ENCODE measurements at regions not wholly inside any gene's neighbourhood (a gene's known extent, or its start where the extent isn't known, plus 50 kb on each side); places are given as distances from the start of the nearest gene placed in this dataset.
"Not testable (repeated sequence)": the region's sequence is repeated elsewhere in the genome, so short reads cannot be mapped to it uniquely, and the experiment has no call there.

GRCh38 chr21:38097789-38098188 lies 159.0 kb upstream of the KCNJ15 start:
- H3K36me3 ChIP-seq (ENCODE audit: control insufficient read depth, insufficient read depth, low read length): no peaks in the 10 kb centered on the region
- H3K4me3 ChIP-seq (ENCODE audit: extremely low read depth, insufficient read depth, low read length, poor library complexity, severe bottlenecking): no peak overlapping the region
- no peak overlapping the region for H3K27ac ChIP-seq (ENCODE audit: low read depth, low read length, severe bottlenecking)
- no peaks in the 10 kb centered on the region for H3K4me1 ChIP-seq (ENCODE audit: control insufficient read depth, insufficient read depth, low read length, poor library complexity, severe bottlenecking)
- peaks cover 6% of the 10 kb centered on the region for H3K9me3 ChIP-seq (ENCODE audit: control insufficient read depth, low read length)

DNA sequence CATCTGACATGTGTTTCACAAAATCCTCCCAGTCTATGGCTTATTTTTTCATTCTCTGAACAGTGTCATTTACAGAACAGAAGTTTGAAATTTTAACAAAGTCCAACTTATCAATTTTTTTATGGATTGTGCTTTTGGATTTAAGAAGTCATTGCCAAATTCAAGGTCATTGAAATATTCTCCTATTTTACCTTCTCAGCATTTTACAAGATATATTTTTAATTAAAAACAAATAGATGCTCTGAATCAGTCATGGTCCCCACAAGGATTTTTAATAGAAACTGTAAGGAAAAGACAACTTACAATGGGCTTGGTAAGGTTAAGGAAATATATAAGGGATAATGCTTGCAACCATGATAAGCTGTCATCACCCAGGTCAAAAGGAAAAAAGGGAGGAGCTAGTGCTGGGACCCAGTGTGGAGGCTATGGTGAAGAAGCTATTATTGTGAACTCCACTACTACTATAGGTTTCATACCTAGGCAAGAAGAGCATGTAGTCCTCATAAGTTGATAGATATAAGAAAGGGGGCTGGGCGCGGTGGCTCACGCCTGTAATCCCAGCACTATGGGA lies 144.5 kb upstream of the KCNJ15 start:
- H3K36me3 ChIP-seq (ENCODE audit: control insufficient read depth, insufficient read depth, low read length): no peaks in the 10 kb centered on the region
- no CpG with 5 or more reads among the region's 3 CpGs for WGBS, 2 experiments (ENCODE audit: insufficient coverage in 2 of 2)

GRCh38 chr21:38114717-38115333 lies 142.0 kb upstream of the KCNJ15 start:
- H3K36me3 ChIP-seq (ENCODE audit: control insufficient read depth, insufficient read depth, low read length): no peaks in the 10 kb centered on the region
- no peak overlapping the region for H3K27ac ChIP-seq (ENCODE audit: low read depth, low read length, severe bottlenecking)
- WGBS, 2 experiments (ENCODE audit: insufficient coverage in 2 of 2): 78 to 100% methylated on average over 1 to 2 of the region's 2 CpGs
- H3K9me3 ChIP-seq (ENCODE audit: control insufficient read depth, low read length): no peaks in the 10 kb centered on the region
- H3K4me1 ChIP-seq (ENCODE audit: control insufficient read depth, insufficient read depth, low read length, poor library complexity, severe bottlenecking): no peaks in the 10 kb centered on the region
- H3K4me3 ChIP-seq (ENCODE audit: extremely low read depth, insufficient read depth, low read length, poor library complexity, severe bottlenecking): no peak overlapping the region

More for the DNA sequence above, 144.5 kb upstream of the KCNJ15 start:
- no peak overlapping the region for H3K27ac ChIP-seq (ENCODE audit: low read depth, low read length, severe bottlenecking)
- H3K9me3 ChIP-seq (ENCODE audit: control insufficient read depth, low read length): no peaks in the 10 kb centered on the region
- no peaks in the 10 kb centered on the region for H3K4me1 ChIP-seq (ENCODE audit: control insufficient read depth, insufficient read depth, low read length, poor library complexity, severe bottlenecking)
- H3K4me3 ChIP-seq (ENCODE audit: extremely low read depth, insufficient read depth, low read length, poor library complexity, severe bottlenecking): no peak overlapping the region

DNA sequence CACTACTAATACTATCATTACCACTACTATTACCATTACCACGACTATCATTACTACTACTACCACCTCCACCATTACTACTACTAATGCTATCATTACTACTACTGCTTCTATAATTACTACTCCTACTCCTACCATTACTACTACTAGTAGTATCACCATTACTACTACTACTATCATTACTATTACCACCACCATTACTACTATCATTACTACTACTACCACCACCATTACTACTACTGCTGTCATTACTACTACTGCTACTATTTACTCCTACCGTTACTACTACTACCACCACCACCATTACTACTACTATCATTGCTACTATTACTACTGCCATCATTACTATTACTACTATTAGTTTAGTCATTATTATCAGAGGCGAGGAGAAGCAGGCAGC lies 140.9 kb upstream of the KCNJ15 start:
- Histone ChIP-seq H3K27ac (ENCODE audit: low read depth, low read length, severe bottlenecking) (no peak overlapping the region), H3K4me3 (ENCODE audit: extremely low read depth, insufficient read depth, low read length, poor library complexity, severe bottlenecking) (no peak overlapping the region), H3K36me3 (ENCODE audit: control insufficient read depth, insufficient read depth, low read length) (no peaks in the 10 kb centered on the region), H3K4me1 (ENCODE audit: control insufficient read depth, insufficient read depth, low read length, poor library complexity, severe bottlenecking) (no peaks in the 10 kb centered on the region), H3K9me3 (ENCODE audit: control insufficient read depth, low read length) (no peaks in the 10 kb centered on the region)
- 83 to 95% methylated on average over 2 of the region's 3 CpGs for WGBS, 2 experiments (ENCODE audit: insufficient coverage in 2 of 2)

- Histone ChIP-seq H3K27ac (ENCODE audit: low read depth, low read length, severe bottlenecking) (no peak overlapping the region), H3K4me1 (ENCODE audit: control insufficient read depth, insufficient read depth, low read length, poor library complexity, severe bottlenecking) (no peaks in the 10 kb centered on the region), H3K36me3 (ENCODE audit: control insufficient read depth, insufficient read depth, low read length) (no peaks in the 10 kb centered on the region), H3K4me3 (ENCODE audit: extremely low read depth, insufficient read depth, low read length, poor library complexity, severe bottlenecking) (no peak overlapping the region), H3K9me3 (ENCODE audit: control insufficient read depth, low read length) (no peaks in the 10 kb centered on the region)
- WGBS, 2 experiments (ENCODE audit: insufficient coverage in 2 of 2): no CpG with 5 or more reads among the region's 4 CpGs
Observed at GRCh38 chr21:38119793-38120192, 137.0 kb upstream of the KCNJ15 start.

DNA sequence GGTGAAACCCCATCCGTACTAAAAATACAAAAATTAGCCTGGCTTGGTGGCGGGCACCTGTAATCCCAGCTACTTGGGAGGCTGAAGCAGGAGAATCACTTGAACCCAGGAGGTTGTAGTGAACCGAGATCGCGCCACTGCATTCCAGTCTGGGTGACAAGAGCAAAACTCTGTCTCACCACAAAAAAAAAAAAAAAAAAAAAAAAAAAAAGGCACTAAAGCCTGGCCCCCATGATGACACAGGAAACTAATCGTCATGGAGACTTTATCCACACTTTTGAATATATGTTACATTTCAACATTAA lies 136.2 kb upstream of the KCNJ15 start:
- not testable (repeated sequence) for H3K36me3 ChIP-seq (ENCODE audit: control insufficient read depth, insufficient read depth, low read length); H3K9me3 ChIP-seq (ENCODE audit: control insufficient read depth, low read length); H3K4me3 ChIP-seq (ENCODE audit: extremely low read depth, insufficient read depth, low read length, poor library complexity, severe bottlenecking); H3K27ac ChIP-seq (ENCODE audit: low read depth, low read length, severe bottlenecking); H3K4me1 ChIP-seq (ENCODE audit: control insufficient read depth, insufficient read depth, low read length, poor library complexity, severe bottlenecking)
- WGBS, 2 experiments (ENCODE audit: insufficient coverage in 2 of 2): 89% methylated on average over 3 to 5 of the region's 6 CpGs

GRCh38 chr21:38120984-38121855 lies 135.6 kb upstream of the KCNJ15 start:
- Histone ChIP-seq H3K36me3 (ENCODE audit: control insufficient read depth, insufficient read depth, low read length) (no peaks in the 10 kb centered on the region), H3K9me3 (ENCODE audit: control insufficient read depth, low read length) (no peaks in the 10 kb centered on the region), H3K4me3 (ENCODE audit: extremely low read depth, insufficient read depth, low read length, poor library complexity, severe bottlenecking) (no peak overlapping the region), H3K27ac (ENCODE audit: low read depth, low read length, severe bottlenecking) (no peak overlapping the region), H3K4me1 (ENCODE audit: control insufficient read depth, insufficient read depth, low read length, poor library complexity, severe bottlenecking) (no peaks in the 10 kb centered on the region)
- WGBS, 2 experiments (ENCODE audit: insufficient coverage in 2 of 2): 93 to 99% methylated on average over 26 to 29 of the region's 32 CpGs

- no peaks in the 10 kb centered on the region for H3K36me3 ChIP-seq (ENCODE audit: control insufficient read depth, insufficient read depth, low read length)
- no peak overlapping the region for H3K27ac ChIP-seq (ENCODE audit: low read depth, low read length, severe bottlenecking)
- no peaks in the 10 kb centered on the region for H3K4me1 ChIP-seq (ENCODE audit: control insufficient read depth, insufficient read depth, low read length, poor library complexity, severe bottlenecking)
- H3K9me3 ChIP-seq (ENCODE audit: control insufficient read depth, low read length): no peaks in the 10 kb centered on the region
- no peak overlapping the region for H3K4me3 ChIP-seq (ENCODE audit: extremely low read depth, insufficient read depth, low read length, poor library complexity, severe bottlenecking)
- 78 to 100% methylated on average over 3 to 4 of the region's 7 CpGs for WGBS, 2 experiments (ENCODE audit: insufficient coverage in 2 of 2)
Observed at GRCh38 chr21:38121888-38122720, 134.7 kb upstream of the KCNJ15 start.

GRCh38 chr21:38123626-38124025 lies 133.2 kb upstream of the KCNJ15 start:
- Histone ChIP-seq H3K9me3 (ENCODE audit: control insufficient read depth, low read length) (no peaks in the 10 kb centered on the region), H3K27ac (ENCODE audit: low read depth, low read length, severe bottlenecking) (no peak overlapping the region), H3K4me3 (ENCODE audit: extremely low read depth, insufficient read depth, low read length, poor library complexity, severe bottlenecking) (no peak overlapping the region), H3K4me1 (ENCODE audit: control insufficient read depth, insufficient read depth, low read length, poor library complexity, severe bottlenecking) (no peaks in the 10 kb centered on the region), H3K36me3 (ENCODE audit: control insufficient read depth, insufficient read depth, low read length) (no peaks in the 10 kb centered on the region)
- WGBS, 2 experiments (ENCODE audit: insufficient coverage in 2 of 2): 86% methylated on average over 4 of the region's 5 CpGs; no CpG with 5 or more reads in 1 of the 2 experiments

DNA sequence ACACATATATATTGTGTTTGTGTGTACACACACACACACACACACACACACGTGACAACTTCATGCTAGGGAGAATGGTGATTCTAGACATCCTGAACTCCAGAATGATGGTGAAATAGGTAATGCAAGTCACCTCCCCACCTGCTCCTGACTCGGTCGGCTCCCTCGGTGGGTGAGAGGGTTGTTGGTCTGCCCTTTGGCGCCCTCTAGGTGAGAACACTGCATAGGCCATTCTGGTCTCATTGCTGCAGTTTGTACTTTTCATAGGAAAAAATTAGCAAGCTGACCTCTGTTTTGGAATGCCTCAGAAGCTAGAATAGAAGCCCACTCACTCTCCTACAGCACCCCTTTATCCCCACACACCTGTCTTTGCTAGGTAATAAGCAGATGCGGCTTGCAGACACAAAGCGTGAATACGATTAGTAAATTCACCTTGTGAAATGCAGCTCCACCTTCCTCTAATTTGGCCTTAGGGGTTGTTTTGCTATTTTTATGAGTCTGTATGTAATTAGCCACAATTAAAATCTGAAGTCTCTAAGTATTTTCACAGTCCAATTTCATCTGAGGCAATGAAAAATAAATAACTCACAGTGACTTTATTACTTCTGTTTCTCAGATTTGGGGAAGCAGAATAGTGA lies 130.0 kb upstream of the KCNJ15 start:
- H3K27ac ChIP-seq (ENCODE audit: low read depth, low read length, severe bottlenecking): no peak overlapping the region
- 0% methylated on average over 4 of the region's 8 CpGs; no CpG with 5 or more reads in 1 of the 2 experiments for WGBS, 2 experiments (ENCODE audit: insufficient coverage in 2 of 2)
- H3K36me3 ChIP-seq (ENCODE audit: control insufficient read depth, insufficient read depth, low read length): no peaks in the 10 kb centered on the region
- no peak overlapping the region for H3K4me3 ChIP-seq (ENCODE audit: extremely low read depth, insufficient read depth, low read length, poor library complexity, severe bottlenecking)
- no peaks in the 10 kb centered on the region for H3K9me3 ChIP-seq (ENCODE audit: control insufficient read depth, low read length)
- no peaks in the 10 kb centered on the region for H3K4me1 ChIP-seq (ENCODE audit: control insufficient read depth, insufficient read depth, low read length, poor library complexity, severe bottlenecking)
